H1 (cell line): ENCODE measurements at regions not wholly inside any gene's neighbourhood (a gene's known extent, or its start where the extent isn't known, plus 50 kb on each side); places are given as distances from the start of the nearest gene placed in this dataset.

Experiments used
- CTCF ChIA-PET: fragments of 300-600 bp; sonication (Branson Sonifier 250); formaldehyde crosslinking; loops from one replicate; lab custom pipeline; 2021; ENCODE audit not compliant: partially characterized antibody; lab: Charles Lee
- POLR2A ChIA-PET: fragments of 300-600 bp; sonication (Branson Sonifier 250); formaldehyde crosslinking; loops from one replicate; lab custom pipeline; 2021; ENCODE audit warnings: inconsistent platforms; ENCODE audit not compliant: partially characterized antibody; lab: Charles Lee
- DNase-seq, 2 experiments: peaks; one replicate each; pipeline versions ENCODE4 v3.0.0 to v3.0.0-alpha.2; 2010 to 2022; ENCODE audit warnings: low spot score in 2 of 2, low read depth in 1 of 2, mixed read lengths in 1 of 2
- FAIRE-seq: peaks from 2 replicates; lab custom pipeline; 2011; peaks lifted over from hg19 to GRCh38; lab: Jason Lieb, UNC
- H2AFZ ChIP-seq: 2 replicates; pipeline ENCODE4 v1.8.1; 2012; ENCODE audit warnings: low read length, inconsistent platforms
- H2AK5ac ChIP-seq: 2 replicates; pipeline ENCODE4 v1.6.1; 2013; ENCODE audit warnings: low read depth, low read length
- H2BK120ac ChIP-seq: replicated peaks from 2 replicates; pipeline ENCODE3; 2013; ENCODE audit warnings: low read depth, low read length, inconsistent platforms
- H2BK12ac ChIP-seq: 2 replicates; pipeline ENCODE4 v1.6.1; 2013; ENCODE audit warnings: low read depth, low read length
- H2BK15ac ChIP-seq: 2 replicates; pipeline ENCODE4 v1.6.1; 2013; ENCODE audit warnings: low read length
- H2BK20ac ChIP-seq: 2 replicates; pipeline ENCODE4 v1.6.1; 2013; ENCODE audit warnings: low read length
- H2BK5ac ChIP-seq: 2 replicates; pipeline ENCODE4 v1.6.1; 2013; ENCODE audit warnings: low read depth, low read length
- H3K14ac ChIP-seq: 2 replicates; pipeline ENCODE4 v1.6.1; 2013; ENCODE audit warnings: inconsistent platforms; ENCODE audit not compliant: insufficient read length
- H3K18ac ChIP-seq: 2 replicates; pipeline ENCODE4 v1.6.1; 2013; ENCODE audit warnings: low read length; ENCODE audit errors: extremely low read depth
- H3K23ac ChIP-seq: 2 replicates; pipeline ENCODE4 v1.6.1; 2013; ENCODE audit warnings: inconsistent platforms; ENCODE audit not compliant: insufficient read length
- H3K23me2 ChIP-seq: 2 replicates; pipeline ENCODE4 v1.6.1; 2013; ENCODE audit warnings: low read depth, low read length
- H3K27ac ChIP-seq: 2 replicates; pipeline ENCODE4 v1.6.1; 2011; ENCODE audit warnings: low read depth, low read length, inconsistent platforms
- H3K27me3 ChIP-seq, 4 experiments: replicated peaks in 1 of 4; 1 replicate in 1 of 4; 2 replicates in 3 of 4; pipeline versions ENCODE4 v1.6.1 to v1.8.1; 2011 to 2013; ENCODE audit warnings: low read length in 3 of 4, mild to moderate bottlenecking in 3 of 4, inconsistent platforms in 2 of 4, mixed read lengths in 2 of 4, moderate library complexity in 1 of 4; ENCODE audit not compliant: control insufficient read depth in 3 of 4, insufficient read depth in 3 of 4; ENCODE audit errors: extremely low read depth in 1 of 4
- H3K36me3 ChIP-seq, 4 experiments: 2 replicates each; pipeline versions ENCODE4 v1.6.1 to v1.8.1; 2011 to 2013; ENCODE audit warnings: mild to moderate bottlenecking in 4 of 4, low read length in 3 of 4, moderate library complexity in 2 of 4, control low read depth in 1 of 4, inconsistent platforms in 1 of 4; ENCODE audit not compliant: insufficient read depth in 4 of 4, control insufficient read depth in 2 of 4
- H3K4ac ChIP-seq: replicated peaks from 2 replicates; pipeline ENCODE3; 2013; ENCODE audit warnings: low read length, low read depth, mixed read lengths, inconsistent platforms; ENCODE audit not compliant: insufficient read length
- H3K4me1 ChIP-seq, 4 experiments: replicated peaks in 1 of 4; 1 replicate in 1 of 4; 2 replicates in 3 of 4; pipeline versions ENCODE4 v1.6.1 to v1.8.1; 2011 to 2013; ENCODE audit warnings: low read length in 3 of 4, inconsistent platforms in 2 of 4, mixed read lengths in 1 of 4; ENCODE audit not compliant: insufficient read depth in 4 of 4, control insufficient read depth in 3 of 4
- H3K4me2 ChIP-seq, 2 experiments: 2 replicates each; pipeline versions ENCODE4 v1.6.1 to v1.8.1; 2011 to 2013; ENCODE audit warnings: low read depth in 2 of 2, low read length in 2 of 2, control low read depth in 1 of 2, inconsistent platforms in 1 of 2, mild to moderate bottlenecking in 1 of 2; ENCODE audit not compliant: insufficient read depth in 1 of 2
- H3K4me3 ChIP-seq, 4 experiments: fragments of 200-600, 300-600 bp in 1 of 4; sonication (generic), shearing (Covaris generic), sonication (Bioruptor Twin) in 1 of 4; 2 replicates each; pipeline versions ENCODE4 v1.5.1 to v1.8.1; 2011 to 2016; ENCODE audit warnings: low read length in 4 of 4, low read depth in 3 of 4, control low read depth in 2 of 4, inconsistent platforms in 2 of 4, mild to moderate bottlenecking in 2 of 4, mixed read lengths in 1 of 4, moderate library complexity in 1 of 4; ENCODE audit not compliant: insufficient read depth in 2 of 4; ENCODE audit errors: extremely low read depth in 1 of 4
- H3K56ac ChIP-seq: replicated peaks from 2 replicates; pipeline ENCODE3; 2013; ENCODE audit warnings: low read depth, mild to moderate bottlenecking, mixed read lengths, low read length, inconsistent platforms; ENCODE audit not compliant: insufficient read length
- H3K79me1 ChIP-seq: 2 replicates; pipeline ENCODE4 v1.6.1; 2013; ENCODE audit warnings: low read depth, low read length, control low read depth
- H3K79me2 ChIP-seq, 2 experiments: 2 replicates each; pipeline versions ENCODE4 v1.6.1 to v1.8.1; 2012 to 2013; ENCODE audit warnings: low read length in 2 of 2, mild to moderate bottlenecking in 2 of 2, inconsistent platforms in 1 of 2; ENCODE audit not compliant: insufficient read depth in 2 of 2, control insufficient read depth in 1 of 2
- H3K9ac ChIP-seq, 4 experiments: replicated peaks in 1 of 4; 1 replicate in 1 of 4; 2 replicates in 3 of 4; pipeline versions ENCODE4 v1.6.1 to v1.8.1; 2011 to 2013; ENCODE audit warnings: low read depth in 3 of 4, low read length in 3 of 4, control low read depth in 2 of 4, mild to moderate bottlenecking in 2 of 4, moderate library complexity in 2 of 4, inconsistent platforms in 1 of 4; ENCODE audit errors: extremely low read depth in 1 of 4
- H3K9me3 ChIP-seq, 2 experiments: 2 replicates each; pipeline versions ENCODE4 v1.6.1 to v1.8.1; 2012 to 2013; ENCODE audit warnings: mild to moderate bottlenecking in 2 of 2, moderate library complexity in 2 of 2, control low read depth in 1 of 2, inconsistent platforms in 1 of 2, low read depth in 1 of 2, low read length in 1 of 2, mixed read lengths in 1 of 2; ENCODE audit not compliant: insufficient read depth in 2 of 2
- H4K20me1 ChIP-seq, 2 experiments: replicated peaks in 1 of 2; 2 replicates each; pipeline versions ENCODE3 to v1.8.1; 2011 to 2013; ENCODE audit warnings: inconsistent platforms in 2 of 2, low read length in 2 of 2, mild to moderate bottlenecking in 1 of 2; ENCODE audit not compliant: insufficient read depth in 2 of 2, control insufficient read depth in 1 of 2
- H4K5ac ChIP-seq: 2 replicates; pipeline ENCODE4 v1.6.1; 2013; ENCODE audit warnings: low read length, low read depth, mixed read lengths, inconsistent platforms; ENCODE audit not compliant: insufficient read length
- H4K8ac ChIP-seq: 2 replicates; pipeline ENCODE4 v1.8.0; 2013; ENCODE audit warnings: mild to moderate bottlenecking, moderate library complexity, low read length, inconsistent platforms; ENCODE audit not compliant: insufficient read depth; ENCODE audit errors: extremely low read depth
- H4K91ac ChIP-seq: replicated peaks from 2 replicates; pipeline ENCODE3; 2013; ENCODE audit warnings: low read length, mixed read lengths, inconsistent platforms; ENCODE audit not compliant: insufficient read length
- CHD2 ChIP-seq: IDR thresholded peaks from 2 replicates; pipeline ENCODE4 v1.6.1; 2012; ENCODE audit warnings: low read length, improper control_type of control experiment
- E2F6 ChIP-seq: IDR thresholded peaks from 2 replicates; pipeline ENCODE4 v1.6.1; 2012; ENCODE audit warnings: inconsistent platforms
- EZH2 ChIP-seq: fragments of 200-600 bp; sonication (generic); IDR thresholded peaks from 2 replicates; pipeline ENCODE4 v1.7.1; 2012; ENCODE audit warnings: low read depth, mild to moderate bottlenecking, moderate library complexity, low read length, inconsistent platforms; ENCODE audit not compliant: severe bottlenecking
- JUND ChIP-seq: IDR thresholded peaks from 2 replicates; pipeline ENCODE4 v1.6.1; 2011; ENCODE audit warnings: mild to moderate bottlenecking, improper control_type of control experiment, low read length
- KDM1A ChIP-seq: fragments of 200-600, 300-600 bp; sonication (generic); IDR thresholded peaks from 2 replicates; pipeline ENCODE4 v1.7.1; 2016; ENCODE audit warnings: mild to moderate bottlenecking, low read length, borderline replicate concordance
- KDM4A ChIP-seq: IDR thresholded peaks from one replicate; pipeline ENCODE4 v1.7.1; 2012; ENCODE audit warnings: low read depth, mild to moderate bottlenecking, moderate library complexity, low read length, inconsistent platforms; ENCODE audit not compliant: severe bottlenecking
- KDM5A ChIP-seq: fragments of 200-600 bp; IDR thresholded peaks from 2 replicates; pipeline ENCODE4 v1.7.1; 2012; ENCODE audit warnings: mild to moderate bottlenecking, low read length, inconsistent platforms, mixed read lengths
- MAFK ChIP-seq: IDR thresholded peaks from 2 replicates; pipeline ENCODE4 v1.6.1; 2012; ENCODE audit warnings: low read depth, mild to moderate bottlenecking, improper control_type of control experiment, low read length
- MAX ChIP-seq: IDR thresholded peaks from 2 replicates; pipeline ENCODE4 v1.6.1; 2012; ENCODE audit warnings: inconsistent platforms
- NANOG ChIP-seq: IDR thresholded peaks from 2 replicates; pipeline ENCODE4 v1.6.1; 2011; ENCODE audit warnings: low read length, low read depth, mild to moderate bottlenecking, inconsistent platforms; ENCODE audit not compliant: insufficient read depth, poor library complexity, severe bottlenecking
- PHF8 ChIP-seq: fragments of 200-600 bp; sonication (generic); conservative IDR thresholded peaks from 2 replicates; pipeline ENCODE4 v1.7.1; 2012; ENCODE audit warnings: low read depth, mild to moderate bottlenecking, inconsistent platforms, low read length, moderate library complexity
- POLR2AphosphoS5 ChIP-seq: IDR thresholded peaks from 2 replicates; pipeline ENCODE4 v1.6.1; 2011; ENCODE audit warnings: low read depth, low read length
- SIRT6 ChIP-seq: IDR thresholded peaks from one replicate; pipeline ENCODE4 v1.7.1; 2012; ENCODE audit warnings: low read length, inconsistent platforms
- SIX5 ChIP-seq: IDR thresholded peaks from 2 replicates; pipeline ENCODE4 v1.6.1; 2011; ENCODE audit warnings: mild to moderate bottlenecking, low read depth, low read length
- SRF ChIP-seq: IDR thresholded peaks from 2 replicates; pipeline ENCODE4 v1.6.1; 2011; ENCODE audit warnings: mild to moderate bottlenecking, low read depth, low read length, moderate library complexity
- WGBS, 2 experiments: shearing (Covaris generic) in 1 of 2; methylation state at CpG; one replicate each; pipeline versions ENCODE4 v1.1.6 to v1.1.7; 2013 to 2015; ENCODE audit warnings: low lambda C conversion rate in 2 of 2, mixed read lengths in 2 of 2, inconsistent platforms in 1 of 2, low coverage in 1 of 2, missing lambda C conversion rate in 1 of 2; ENCODE audit not compliant: insufficient replicate concordance in 2 of 2, insufficient coverage in 1 of 2, insufficient read length in 1 of 2; ENCODE audit errors: extremely low coverage in 1 of 2, missing lambda C conversion rate in 1 of 2; 5-methylcytosine and 5-hydroxymethylcytosine counted together

GRCh38 chr12:89126712-89127111, 225.6 kb downstream of the DUSP6 start:
- CTCF ChIA-PET, result interaction anchor here (1.1 kb wide), 1 partner anchor 47 kb away, joined by 3 read pairs; no protein-coding TSS in a partner anchor
- Histone ChIP-seq H4K5ac (no peak overlapping the region), H3K56ac (no peak overlapping the region)
- TF ChIP-seq CHD2, result no peak
- TF ChIP-seq SIRT6, result no peak
- TF ChIP-seq EZH2, result no peak
- no peak for TF ChIP-seq NANOG
- TF ChIP-seq MAFK, result no peak
- TF ChIP-seq SRF, result no peak
- TF ChIP-seq KDM4A, result no peak
- no peak for TF ChIP-seq PHF8
- TF ChIP-seq SIX5, result no peak
- TF ChIP-seq E2F6, result no peak
- no peak for TF ChIP-seq MAX
- TF ChIP-seq KDM1A, result no peak
- TF ChIP-seq JUND, result no peak
- TF ChIP-seq KDM5A, result no peak
- TF ChIP-seq POLR2AphosphoS5, result no peak

More at GRCh38 chr12:89126712-89127111, 225.6 kb downstream of the DUSP6 start:
- Histone ChIP-seq H2BK120ac (no peak overlapping the region), H3K23ac (no peak overlapping the region), H3K14ac (no peak overlapping the region), H2BK15ac (no peak overlapping the region), H4K91ac (no peak overlapping the region), H2BK12ac (no peak overlapping the region), H3K27ac (no peak overlapping the region), H3K4ac (no peak overlapping the region), H3K4me2 (no peak overlapping the region), H3K23me2 (no peaks in the 10 kb centered on the region; the same call in 1 of the 2 replicates), H3K9me3 (no peaks in the 10 kb centered on the region), H3K27me3 (no peaks in the 10 kb centered on the region), H3K4me1 (no peaks in the 10 kb centered on the region), H3K4me3 (no peak overlapping the region), H2BK20ac (no peak overlapping the region), H4K8ac (no peak overlapping the region), H2AFZ (no peak overlapping the region), H3K36me3 (no peaks in the 10 kb centered on the region), H3K79me1 (no peaks in the 10 kb centered on the region), H2BK5ac (no peak overlapping the region), H4K20me1 (no peaks in the 10 kb centered on the region), H3K9ac (no peak overlapping the region), H2AK5ac (no peak overlapping the region), H3K18ac (no peak overlapping the region), H3K79me2 (no peaks in the 10 kb centered on the region)
- DNase-seq (no peak), FAIRE-seq (no peak)
- POLR2A ChIA-PET, result interaction anchor here (0.7 kb wide), 1 partner anchor 30 kb away, joined by 3 read pairs; no protein-coding TSS in a partner anchor
- WGBS, 2 experiments, result 88% methylated on average over 3 of the region's 3 CpGs; no CpG with 5 or more reads in 1 of the 2 experiments
